ENCODE measurements at regions not wholly inside any gene's neighbourhood (a gene's known extent, or its start where the extent isn't known, plus 50 kb on each side); places are given as distances from the start of the nearest gene placed in this dataset.
A peak's percentile ranks its signal among the peaks of the same experiment; 100 is the strongest.

DNA sequence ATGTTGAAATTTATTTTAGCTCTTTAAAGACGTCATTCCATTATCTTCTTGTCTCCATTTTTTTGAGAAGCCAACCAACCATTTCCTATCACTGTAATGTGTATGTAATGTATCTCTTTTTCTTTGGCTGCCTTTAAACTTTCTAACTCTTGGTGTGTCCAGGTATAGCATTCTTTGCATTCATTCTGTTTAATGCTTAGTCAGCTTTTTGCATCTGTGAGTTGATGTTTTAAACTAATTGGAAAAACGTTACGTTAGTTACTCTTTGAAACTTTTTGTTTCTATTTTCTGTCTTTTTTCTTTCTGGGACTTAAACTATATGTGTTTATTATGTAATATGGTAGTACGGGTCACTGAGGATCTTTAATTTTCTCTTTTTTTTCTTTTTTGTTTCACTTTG lies 77.4 kb upstream of the PPP1R9A start:
- Histone ChIP-seq H3K56ac (replicated peaks; ENCODE audit: insufficient read length, low read depth, low read length) (no peak overlapping the region), H4K91ac (replicated peaks; ENCODE audit: insufficient read length, low read length) (no peak overlapping the region), H2AK5ac (ENCODE audit: low read depth, low read length) (no peak overlapping the region), H3K9me3 (ENCODE audit: insufficient read depth in 2 of 2, low read depth in 1 of 2, low read length in 1 of 2) (no peaks in the 10 kb centered on the region), H3K18ac (ENCODE audit: extremely low read depth, low read length) (no peak overlapping the region), H2BK15ac (ENCODE audit: low read length) (no peak overlapping the region), H3K4me3 (ENCODE audit: extremely low read depth in 1 of 4, insufficient read depth in 2 of 4, low read depth in 3 of 4, low read length in 4 of 4) (no peak overlapping the region), H3K27me3 (replicated peaks in 1 of 4; ENCODE audit: control insufficient read depth in 3 of 4, extremely low read depth in 1 of 4, insufficient read depth in 3 of 4, low read length in 3 of 4) (no peaks in the 10 kb centered on the region), H2BK20ac (ENCODE audit: low read length) (no peak overlapping the region), H3K14ac (ENCODE audit: insufficient read length) (no peak overlapping the region), H3K79me1 (ENCODE audit: low read depth, low read length) (no peaks in the 10 kb centered on the region), H3K79me2 (ENCODE audit: control insufficient read depth in 1 of 2, insufficient read depth in 2 of 2, low read length in 2 of 2) (no peaks in the 10 kb centered on the region), H4K8ac (ENCODE audit: extremely low read depth, insufficient read depth, low read length) (no peak overlapping the region), H2BK12ac (ENCODE audit: low read depth, low read length) (no peak overlapping the region), H4K20me1 (replicated peaks in 1 of 2; ENCODE audit: control insufficient read depth in 1 of 2, insufficient read depth in 2 of 2, low read length in 2 of 2) (no peaks in the 10 kb centered on the region), H2BK120ac (replicated peaks; ENCODE audit: low read depth, low read length) (no peak overlapping the region), H3K36me3 (ENCODE audit: control insufficient read depth in 2 of 4, insufficient read depth in 4 of 4, low read length in 3 of 4) (no peaks in the 10 kb centered on the region), H3K23ac (ENCODE audit: insufficient read length) (no peak overlapping the region), H3K4ac (replicated peaks; ENCODE audit: insufficient read length, low read depth, low read length) (no peak overlapping the region), H4K5ac (ENCODE audit: insufficient read length, low read depth, low read length) (no peak overlapping the region), H3K27ac (ENCODE audit: low read depth, low read length) (no peak overlapping the region), H2AFZ (ENCODE audit: low read length) (no peak overlapping the region), H3K9ac (replicated peaks in 1 of 4; ENCODE audit: extremely low read depth in 1 of 4, low read depth in 3 of 4, low read length in 3 of 4) (no peak overlapping the region), H2BK5ac (ENCODE audit: low read depth, low read length) (no peak overlapping the region), H3K23me2 (ENCODE audit: low read depth, low read length) (no peaks in the 10 kb centered on the region), H3K4me1 (replicated peaks in 1 of 4; ENCODE audit: control insufficient read depth in 3 of 4, insufficient read depth in 4 of 4, low read length in 3 of 4) (no peaks in the 10 kb centered on the region), H3K4me2 (ENCODE audit: insufficient read depth in 1 of 2, low read depth in 2 of 2, low read length in 2 of 2) (no peak overlapping the region)
- 88% methylated on average over 4 of the region's 4 CpGs; no CpG with 5 or more reads in 1 of the 2 experiments for WGBS, 2 experiments (ENCODE audit: extremely low coverage in 1 of 2, insufficient coverage in 1 of 2, insufficient read length in 1 of 2, insufficient replicate concordance in 2 of 2, low coverage in 1 of 2, low lambda C conversion rate in 2 of 2, missing lambda C conversion rate in 1 of 2)
- ChIA-PET POLR2A (ENCODE audit: partially characterized antibody) (no interaction called here), CTCF (ENCODE audit: partially characterized antibody) (no interaction called here)
- TF ChIP-seq SIRT6 (IDR thresholded peaks at IDR 0.05; ENCODE audit: low read length) (no peak), MAFK (IDR thresholded peaks at IDR 0.05; ENCODE audit: low read depth, low read length) (peak; percentile 93)
- no peak for FAIRE-seq
- no peak for DNase-seq (ENCODE audit: low read depth in 1 of 2, low spot score in 2 of 2)

Measured in H1 (cell line).